HK-2 (cell line): ENCODE measurements at regions not wholly inside any gene's neighbourhood (a gene's known extent, or its start where the extent isn't known, plus 50 kb on each side); places are given as distances from the start of the nearest gene placed in this dataset.

ENCODE experiments used
- DNase-seq: peaks from one replicate; pipeline ENCODE4 v3.0.0-alpha.2; 2018; ENCODE audit not compliant: unreplicated experiment

- no peak for DNase-seq
Observed at GRCh38 chr13:40247845-40248244, 418.6 kb downstream of the FOXO1 start.

- no peak for DNase-seq
Observed at GRCh38 chr13:40251343-40252032, 415.0 kb downstream of the FOXO1 start.

- DNase-seq: no peak
Observed at GRCh38 chr13:40252241-40252640, 414.2 kb downstream of the FOXO1 start.

- no peak for DNase-seq
Observed at GRCh38 chr13:40252676-40253075, 413.8 kb downstream of the FOXO1 start.

DNA sequence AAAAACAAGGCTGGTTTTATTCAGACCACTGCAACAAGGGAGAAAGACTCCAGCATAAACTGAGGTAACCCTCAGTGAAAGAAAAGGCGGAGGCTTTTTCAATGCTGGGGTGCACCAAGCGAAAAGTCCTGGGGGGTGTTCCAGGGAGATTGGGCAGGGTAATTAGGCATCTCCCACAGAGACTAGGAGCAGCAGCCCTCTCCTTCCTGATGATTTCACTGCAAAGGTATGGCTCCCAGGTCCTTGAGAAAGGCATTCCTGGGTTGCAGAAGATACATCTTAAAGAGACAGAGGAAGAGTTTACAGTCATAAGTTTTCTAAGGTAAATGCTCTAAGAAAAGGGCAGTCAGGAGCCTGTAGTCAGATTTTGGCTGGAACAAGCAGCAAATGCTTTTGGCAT lies 412.0 kb downstream of the FOXO1 start:
- DNase-seq: no peak

- DNase-seq: no peak
Observed at GRCh38 chr13:40255551-40255950, 410.9 kb downstream of the FOXO1 start.

DNA sequence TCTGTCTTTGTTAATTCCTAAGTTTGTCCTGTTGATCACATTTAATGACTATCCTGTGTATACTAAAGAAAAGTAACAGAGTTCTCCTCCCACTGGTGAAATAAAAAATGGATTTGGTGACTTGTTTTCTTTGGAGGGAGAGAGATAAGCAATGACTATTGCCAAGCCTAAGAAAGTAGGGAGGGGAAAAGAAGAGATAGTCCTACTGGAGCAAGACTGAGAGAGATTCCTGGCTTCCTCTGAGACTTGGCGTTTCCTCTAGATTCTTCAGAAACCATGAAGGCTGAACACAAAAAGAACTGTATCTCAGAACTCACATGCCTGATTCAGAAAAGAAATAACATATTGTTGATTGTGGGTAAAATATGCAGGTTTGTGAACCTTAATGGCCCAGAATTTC lies 406.5 kb downstream of the FOXO1 start:
- no peak for DNase-seq

DNA sequence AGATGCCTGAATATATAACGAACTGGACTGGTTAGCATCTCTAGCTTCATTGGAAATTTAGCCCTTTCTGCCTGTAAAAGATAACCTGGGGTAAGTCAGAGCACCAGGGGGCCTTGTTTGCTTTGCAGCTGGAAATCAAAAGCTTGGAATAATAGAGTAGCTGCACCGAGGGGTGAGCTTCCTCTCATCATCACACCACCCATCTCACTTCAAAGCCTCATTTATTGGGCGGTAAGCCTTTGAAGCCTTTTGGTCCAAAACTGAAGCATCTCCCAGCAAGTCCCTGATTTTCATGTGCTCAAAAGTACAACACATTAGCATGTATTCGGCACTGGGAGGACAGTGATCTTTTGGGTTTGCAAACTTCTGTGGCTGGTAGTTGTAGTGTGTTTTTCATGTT lies 405.1 kb downstream of the FOXO1 start:
- DNase-seq: no peak

GRCh38 chr13:40261947-40262346 lies 404.5 kb downstream of the FOXO1 start:
- DNase-seq: no peak

- no peak for DNase-seq
Observed at GRCh38 chr13:40269086-40269485, 397.4 kb downstream of the FOXO1 start.

DNA sequence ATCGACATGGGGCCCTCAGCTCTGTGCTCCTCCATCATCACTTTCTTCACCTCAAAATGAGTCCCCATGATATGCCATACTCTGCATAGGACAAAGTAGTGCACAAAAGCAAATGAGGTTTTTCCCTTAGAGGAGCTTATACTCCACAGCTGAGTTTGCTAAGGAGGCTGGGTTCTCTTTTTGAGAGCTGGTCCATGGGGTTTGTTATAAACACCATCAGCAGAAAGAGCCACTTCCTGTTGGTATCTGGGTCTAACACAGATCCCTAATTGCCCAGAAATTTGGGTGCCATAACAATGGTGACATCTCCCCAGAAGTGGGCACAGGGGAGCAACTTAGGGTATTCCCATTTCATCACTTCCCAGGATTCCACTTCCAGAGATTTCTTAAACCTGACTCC lies 395.7 kb downstream of the FOXO1 start:
- DNase-seq: no peak

- no peak for DNase-seq
Observed at GRCh38 chr13:40271271-40271885, 395.1 kb downstream of the FOXO1 start.

- no peak for DNase-seq
Observed at GRCh38 chr13:40271931-40272775, 394.3 kb downstream of the FOXO1 start.

- DNase-seq: no peak
Observed at GRCh38 chr13:40272776-40273139, 393.7 kb downstream of the FOXO1 start.

GRCh38 chr13:40273253-40274025 lies 393.0 kb downstream of the FOXO1 start:
- no peak for DNase-seq

DNA sequence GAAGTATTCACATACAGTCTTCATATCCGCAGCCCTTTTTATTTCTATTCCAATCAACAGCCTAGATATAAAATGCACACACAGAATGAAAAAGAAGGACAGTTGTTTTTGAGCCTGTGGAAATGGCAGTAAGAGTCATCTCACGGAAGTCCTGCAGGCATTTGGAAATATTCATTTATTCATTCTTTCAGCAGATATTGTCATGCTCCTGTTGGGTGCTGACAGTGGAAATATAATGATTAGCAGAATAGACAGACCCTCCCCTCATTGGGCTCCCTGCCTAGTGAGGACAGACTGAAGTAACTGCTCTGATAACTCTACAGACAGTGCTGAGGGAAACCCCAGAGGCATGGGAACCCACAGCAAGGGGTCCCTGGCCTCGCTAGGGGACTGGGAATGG lies 392.3 kb downstream of the FOXO1 start:
- no peak for DNase-seq

GRCh38 chr13:40275155-40275554 lies 391.3 kb downstream of the FOXO1 start:
- no peak for DNase-seq

DNA sequence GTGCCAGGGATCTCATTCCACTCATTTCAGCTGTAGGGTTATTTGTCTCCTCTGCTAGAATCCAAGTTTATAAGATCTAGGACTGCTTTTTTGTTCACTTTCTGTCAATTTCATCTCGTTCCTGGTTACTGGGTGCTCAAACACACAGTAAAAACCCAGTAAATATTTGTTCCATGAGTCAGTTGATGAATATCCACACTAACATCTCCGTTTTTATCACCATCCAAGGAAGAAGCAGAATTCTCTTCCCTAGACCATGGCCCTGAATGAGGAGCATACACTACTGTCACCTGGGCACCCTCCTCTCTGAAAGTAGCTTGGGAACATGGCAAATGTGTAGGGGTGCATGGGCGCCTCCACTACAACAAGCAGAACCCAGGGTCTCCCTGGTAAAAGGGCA lies 390.8 kb downstream of the FOXO1 start:
- no peak for DNase-seq

DNA sequence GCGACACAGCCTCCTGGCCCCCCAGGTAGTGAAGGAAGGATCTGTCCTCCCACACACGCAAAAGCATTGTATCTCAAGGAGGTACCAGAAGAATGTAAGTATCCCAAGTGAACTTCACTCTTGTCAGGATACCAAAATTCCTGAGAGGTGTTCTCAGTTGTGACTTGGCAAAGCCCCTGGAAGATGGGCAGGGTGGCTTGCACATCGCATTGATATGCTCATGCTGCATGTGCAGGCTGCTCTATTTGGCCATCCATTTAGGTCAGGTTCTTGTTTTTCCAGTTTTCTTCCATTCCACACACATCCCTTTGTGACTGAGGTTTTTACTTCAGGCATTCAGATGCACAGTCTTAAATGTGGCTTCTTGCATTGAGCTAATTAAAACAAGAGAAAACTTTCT lies 382.8 kb downstream of the FOXO1 start:
- DNase-seq: no peak

- DNase-seq: no peak
Observed at GRCh38 chr13:40285634-40286033, 380.8 kb downstream of the FOXO1 start.

- no peak for DNase-seq
Observed at GRCh38 chr13:40287428-40287827, 379.0 kb downstream of the FOXO1 start.

GRCh38 chr13:40288259-40288658 lies 378.2 kb downstream of the FOXO1 start:
- no peak for DNase-seq
